LNCAP (cell line): ENCODE measurements at regions not wholly inside any gene's neighbourhood (a gene's known extent, or its start where the extent isn't known, plus 50 kb on each side); places are given as distances from the start of the nearest gene placed in this dataset.

Source experiments
- CTCF ChIP-seq: fragments of 450-650 bp; IDR thresholded peaks from 2 replicates; pipeline ENCODE4 v1.5.1; 2017; ENCODE audit warnings: mild to moderate bottlenecking

GRCh38 chr9:129456549-129457324 lies 164.2 kb downstream of the C9orf50 start:
- no peak for TF ChIP-seq CTCF

DNA sequence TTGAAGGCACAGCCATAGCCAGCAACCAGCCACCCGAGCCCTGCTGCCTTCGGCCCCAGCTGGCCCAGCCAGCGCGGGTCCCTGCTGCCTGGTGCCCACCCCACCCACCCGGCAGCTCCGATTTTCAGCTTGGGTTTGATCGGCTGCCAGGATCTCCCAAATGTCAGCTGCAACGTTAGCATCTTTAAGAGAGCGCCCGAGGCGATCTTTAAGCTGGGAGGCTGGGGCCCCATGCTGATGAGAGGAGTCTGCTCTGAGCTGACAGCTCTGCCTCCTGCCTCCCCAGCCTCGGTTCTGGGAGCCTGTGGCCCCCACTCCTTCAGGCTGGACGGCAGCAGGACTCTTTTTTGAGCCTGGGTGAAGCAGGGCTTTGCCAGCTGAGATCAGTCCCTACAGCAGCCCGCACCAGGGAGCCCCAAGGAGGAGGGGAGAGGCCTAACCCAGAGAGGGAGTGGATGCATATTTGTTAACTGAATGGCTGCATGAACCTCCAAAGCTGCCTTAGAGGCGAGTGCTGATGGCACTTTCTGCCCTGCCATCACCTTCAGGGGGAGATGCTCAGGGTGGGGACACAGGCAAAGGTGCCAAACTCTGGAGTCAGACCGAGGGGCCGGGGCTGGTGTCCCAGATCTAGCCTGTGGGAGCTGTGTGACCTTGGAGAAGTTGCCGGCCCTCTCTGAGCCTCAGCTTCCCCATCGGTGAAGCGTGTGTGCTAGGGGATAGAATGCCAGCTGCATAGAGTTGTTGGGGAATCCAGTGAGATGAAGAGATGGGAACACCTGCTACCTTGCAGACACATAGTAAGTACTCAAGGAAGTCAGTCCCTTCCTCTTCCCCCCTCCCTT lies 165.5 kb downstream of the C9orf50 start:
- no peak for TF ChIP-seq CTCF

DNA sequence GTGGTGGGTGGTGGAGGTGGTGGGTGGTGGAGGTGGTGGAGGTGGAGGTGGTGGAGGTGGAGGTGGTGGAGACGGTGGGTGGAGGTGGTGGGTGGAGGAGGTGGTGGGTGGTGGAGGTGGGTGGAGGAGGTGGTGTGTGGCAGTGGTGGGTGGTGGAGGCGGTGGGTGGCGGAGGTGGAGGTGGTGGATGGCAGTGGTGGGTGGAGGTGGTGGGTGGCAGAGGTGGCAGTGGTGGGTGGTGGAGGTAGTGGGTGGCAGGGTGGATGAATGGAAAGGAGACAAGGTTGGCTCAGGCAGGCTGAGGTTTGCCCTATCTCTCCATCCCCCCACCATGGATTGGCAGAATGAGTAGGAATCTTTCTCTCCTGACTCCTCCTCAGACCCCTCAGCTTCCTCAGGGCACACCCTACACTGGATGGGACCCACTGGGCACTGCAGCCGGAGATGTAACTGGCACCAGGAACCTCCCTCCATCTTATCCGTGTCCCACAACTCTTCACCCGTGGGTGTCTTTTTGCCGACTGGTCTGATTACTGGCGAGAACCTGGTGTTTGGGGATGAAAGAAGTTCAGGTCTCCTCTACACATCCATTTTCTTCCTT lies 166.3 kb downstream of the C9orf50 start:
- TF ChIP-seq CTCF = no peak

DNA sequence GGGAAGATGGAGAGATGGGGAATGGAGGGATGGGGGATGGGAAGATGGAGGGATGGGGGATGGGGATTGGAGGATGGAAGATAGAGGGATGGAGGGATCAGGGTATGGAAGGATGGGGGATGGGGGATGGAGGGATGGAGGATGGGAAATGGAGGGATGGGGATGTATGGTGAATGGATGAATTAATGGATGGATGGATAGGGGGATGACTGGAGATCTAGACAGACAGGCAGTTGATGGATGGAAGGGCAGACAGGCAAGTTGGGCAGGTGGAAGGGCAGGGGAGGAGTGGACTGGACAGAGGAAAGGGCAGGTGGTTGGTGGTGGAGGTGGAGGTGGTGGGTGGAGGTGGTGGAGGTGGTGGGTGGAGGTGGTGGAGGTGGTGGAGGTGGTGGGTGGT lies 167.2 kb downstream of the C9orf50 start:
- TF ChIP-seq CTCF = no peak

DNA sequence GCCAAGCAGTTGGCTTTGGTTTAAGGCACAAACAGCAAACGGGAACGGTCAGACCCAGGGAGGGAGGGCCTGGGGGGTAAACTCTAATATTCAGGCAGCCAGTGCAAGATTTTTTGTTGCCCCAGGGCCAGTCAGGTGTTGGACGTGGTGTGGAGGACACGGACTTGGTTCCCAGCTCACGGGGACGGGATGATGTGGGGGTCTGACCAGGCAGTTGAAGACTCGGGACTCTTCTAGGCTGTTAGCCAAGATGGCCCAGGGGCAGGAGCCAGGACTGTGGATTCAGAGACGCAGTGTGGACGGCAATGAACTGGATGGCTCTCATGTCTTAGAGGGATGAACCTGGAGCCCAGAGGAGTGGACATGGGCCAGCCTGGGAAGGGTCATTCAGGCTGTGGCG lies 169.2 kb downstream of the C9orf50 start:
- no peak for TF ChIP-seq CTCF

- TF ChIP-seq CTCF = no peak
Observed at GRCh38 chr9:129451089-129451656, 169.7 kb downstream of the C9orf50 start.

DNA sequence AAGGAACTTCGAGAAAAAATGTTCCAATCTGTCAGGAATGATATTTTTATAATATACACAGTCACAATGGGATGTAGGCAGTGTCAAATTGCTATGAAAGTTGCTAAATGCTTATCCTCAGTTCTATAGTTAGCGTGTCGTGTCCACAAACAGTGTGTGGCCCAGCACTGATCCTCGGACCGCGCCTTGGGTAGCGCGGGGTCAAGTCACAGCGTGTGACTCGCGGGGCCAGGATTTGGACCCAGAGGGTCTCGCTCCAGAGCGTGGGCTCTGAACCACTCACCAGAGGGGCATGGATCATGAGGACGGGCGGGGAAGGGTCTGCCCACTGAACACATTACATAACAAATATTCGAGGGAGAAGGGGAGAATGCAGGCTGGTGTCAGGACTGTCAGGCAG lies 171.8 kb downstream of the C9orf50 start:
- TF ChIP-seq CTCF = no peak
